ENCODE measurements at regions not wholly inside any gene's neighbourhood (a gene's known extent, or its start where the extent isn't known, plus 50 kb on each side); places are given as distances from the start of the nearest gene placed in this dataset.

- no peak for TF ChIP-seq CTCF (IDR thresholded peaks at IDR 0.05)
- TF ChIP-seq ZBTB33 (IDR thresholded peaks at IDR 0.05; ENCODE audit: borderline replicate concordance, low read depth), result no peak
- TF ChIP-seq RXRA (IDR thresholded peaks at IDR 0.05; ENCODE audit: borderline replicate concordance, low read depth), result no peak
- TF ChIP-seq SIN3A (IDR thresholded peaks at IDR 0.05; ENCODE audit: borderline replicate concordance, low read depth, low read length), result no peak
- TF ChIP-seq RFX5 (IDR thresholded peaks at IDR 0.05; ENCODE audit: low read length), result no peak
- TF ChIP-seq USF2 (IDR thresholded peaks at IDR 0.05; ENCODE audit: borderline replicate concordance, low read depth, low read length), result no peak
- no peak for TF ChIP-seq SMC3 (IDR thresholded peaks at IDR 0.05; ENCODE audit: low read depth, low read length)
- no peak for TF ChIP-seq CHD2 (IDR thresholded peaks at IDR 0.05; ENCODE audit: low read length, partially characterized antibody)
- TF ChIP-seq EP300 (IDR thresholded peaks at IDR 0.05; ENCODE audit: borderline replicate concordance in 1 of 2, low read depth in 1 of 2, low read length in 1 of 2), result peak in 1 of 2 experiments; percentile 61; a peak in 1 of 4 replicates
- TF ChIP-seq FOXM1 (IDR thresholded peaks at IDR 0.05; ENCODE audit: low read depth), result no peak
- TF ChIP-seq NFIC (IDR thresholded peaks at IDR 0.05; ENCODE audit: borderline replicate concordance), result peak; percentile 76
- TF ChIP-seq IRF3 (IDR thresholded peaks at IDR 0.05; ENCODE audit: low read depth, low read length), result no peak
- TF ChIP-seq ELF1 (IDR thresholded peaks at IDR 0.05), result no peak
- TF ChIP-seq FOXJ3 (CRISPR knock-in tag; IDR thresholded peaks at IDR 0.05), result no peak
- TF ChIP-seq MAX (IDR thresholded peaks at IDR 0.05; ENCODE audit: low read depth), result no peak
- TF ChIP-seq RAD21 (IDR thresholded peaks at IDR 0.05; ENCODE audit: low read length), result no peak
- peak; percentile 55; the same call in 1 of the 2 replicates for TF ChIP-seq TEAD4 (IDR thresholded peaks at IDR 0.05; ENCODE audit: borderline replicate concordance, insufficient read depth)
- TF ChIP-seq NRF1 (IDR thresholded peaks at IDR 0.05; ENCODE audit: low read depth, low read length), result no peak
- TF ChIP-seq GATA2 (CRISPR knock-in tag; IDR thresholded peaks at IDR 0.05), result no peak
- TF ChIP-seq RCOR1 (IDR thresholded peaks at IDR 0.05; ENCODE audit: low read length), result no peak
Observed at GRCh38 chrX:150084496-150085229, 146.4 kb upstream of the EOLA2 start (continued).
